Daoy (cell line): ENCODE measurements at regions not wholly inside any gene's neighbourhood (a gene's known extent, or its start where the extent isn't known, plus 50 kb on each side); places are given as distances from the start of the nearest gene placed in this dataset.
"Not testable (repeated sequence)": the region's sequence is repeated elsewhere in the genome, so short reads cannot be mapped to it uniquely, and the experiment has no call there.

Experiments used
- DNase-seq: peaks from one replicate; pipeline ENCODE4 v3.0.0-alpha.2; 2015; ENCODE audit warnings: low read depth

GRCh38 chr2:228522276-228522675, 340.8 kb upstream of the SPHKAP start:
- DNase-seq: no peak

- no peak for DNase-seq
These were observed 338.1 kb upstream of the SPHKAP start for GRCh38 chr2:228519561-228519960.

- no peak for DNase-seq
These were observed 334.5 kb upstream of the SPHKAP start for GRCh38 chr2:228516019-228516418.

GRCh38 chr2:228513480-228513879, 332.0 kb upstream of the SPHKAP start:
- not testable (repeated sequence) for DNase-seq

GRCh38 chr2:228509021-228509420, 327.5 kb upstream of the SPHKAP start:
- DNase-seq: no peak

- DNase-seq: no peak
These were observed 326.4 kb upstream of the SPHKAP start for GRCh38 chr2:228507870-228508269.

- DNase-seq: no peak
These were observed 325.8 kb upstream of the SPHKAP start for GRCh38 chr2:228507231-228507824.

- no peak for DNase-seq
These were observed 322.2 kb upstream of the SPHKAP start for GRCh38 chr2:228503731-228504130.

- no peak for DNase-seq
These were observed 312.4 kb upstream of the SPHKAP start for GRCh38 chr2:228493852-228494251.

GRCh38 chr2:228479014-228479413, 297.5 kb upstream of the SPHKAP start:
- DNase-seq: no peak

- DNase-seq: no peak
These were observed 293.0 kb upstream of the SPHKAP start for GRCh38 chr2:228474466-228474865.

- no peak for DNase-seq
These were observed 288.2 kb upstream of the SPHKAP start for GRCh38 chr2:228469721-228470120.

- DNase-seq: no peak
These were observed 285.4 kb upstream of the SPHKAP start for GRCh38 chr2:228466851-228467250.

- no peak for DNase-seq
These were observed 283.9 kb upstream of the SPHKAP start for GRCh38 chr2:228465408-228465807.

GRCh38 chr2:228458364-228458763, 276.9 kb upstream of the SPHKAP start:
- no peak for DNase-seq

GRCh38 chr2:228447266-228447915, 265.9 kb upstream of the SPHKAP start:
- no peak for DNase-seq

GRCh38 chr2:228446734-228447133, 265.2 kb upstream of the SPHKAP start:
- DNase-seq: no peak

- no peak for DNase-seq
These were observed 262.7 kb upstream of the SPHKAP start for GRCh38 chr2:228444161-228444560.

GRCh38 chr2:228433721-228434120, 252.2 kb upstream of the SPHKAP start:
- DNase-seq: no peak

- DNase-seq: no peak
These were observed 250.6 kb upstream of the SPHKAP start for GRCh38 chr2:228432116-228432515.

GRCh38 chr2:228430986-228431385, 249.5 kb upstream of the SPHKAP start:
- DNase-seq: no peak

- no peak for DNase-seq
These were observed 245.2 kb upstream of the SPHKAP start for GRCh38 chr2:228426502-228427216.

GRCh38 chr2:228425411-228426060, 244.0 kb upstream of the SPHKAP start:
- not testable (repeated sequence) for DNase-seq
